Sigmoid colon (tissue), 6 donors: ENCODE measurements at regions not wholly inside any gene's neighbourhood (a gene's known extent, or its start where the extent isn't known, plus 50 kb on each side); places are given as distances from the start of the nearest gene placed in this dataset.

Experiments used
- DNase-seq: peaks from one replicate; pipeline ENCODE4 v3.0.0-alpha.2; 2019
- H3K27ac ChIP-seq, 4 donors: fragments of 200-600 bp; sonication (generic); one replicate each; pipeline ENCODE4 v1.5.1; 2016 to 2019; ENCODE audit warnings: mild to moderate bottlenecking in 1 of 4
- H3K27me3 ChIP-seq, 3 donors: fragments of 200-600 bp; sonication (generic); one replicate each; pipeline ENCODE4 v1.5.1; 2019; ENCODE audit warnings: mild to moderate bottlenecking in 1 of 3
- H3K36me3 ChIP-seq, 4 donors: fragments of 200-600 bp; sonication (generic); one replicate each; pipeline ENCODE4 v1.5.1; 2016 to 2019
- H3K4me1 ChIP-seq, 4 donors: fragments of 200-600 bp; sonication (generic); one replicate each; pipeline ENCODE4 v1.5.1; 2017 to 2019
- H3K4me3 ChIP-seq, 4 donors: fragments of 200-600 bp; sonication (generic); one replicate each; pipeline ENCODE4 v1.5.1; 2017 to 2019; ENCODE audit warnings: mild to moderate bottlenecking in 2 of 4, moderate library complexity in 1 of 4
- H3K9me3 ChIP-seq, 4 donors: fragments of 200-600 bp in 3 of 4; sonication (generic) in 3 of 4; one replicate each; pipeline versions ENCODE4 v1.5.1 to v1.6.1; 2013 to 2019
- EP300 ChIP-seq, 4 donors: sonication (generic); formaldehyde crosslinking; IDR thresholded peaks; one replicate each; pipeline ENCODE4 v1.6.1; 2017; ENCODE audit warnings: antibody characterized with exemption in 4 of 4
- POLR2A ChIP-seq, 2 donors: fragments of 450-650 bp; IDR thresholded peaks; one replicate each; pipeline ENCODE4 v1.6.1; 2016; ENCODE audit warnings: antibody characterized with exemption in 2 of 2, mild to moderate bottlenecking in 2 of 2, moderate library complexity in 2 of 2
- POLR2AphosphoS5 ChIP-seq, 4 donors: sonication (generic); formaldehyde crosslinking; IDR thresholded peaks; one replicate each; pipeline ENCODE4 v1.6.1; 2017; ENCODE audit warnings: antibody characterized with exemption in 4 of 4
- WGBS, 2 donors: extraction: QIAGEN DNeasy Blood & Tissue Kit; methylation state at CpG; one replicate each; pipeline ENCODE4 v1.1.7; 2013; 5-methylcytosine and 5-hydroxymethylcytosine counted together
- intact Hi-C: fragments of 100-400 bp; cut with DNase I; formaldehyde crosslinking; loops from one replicate; pipeline ENCODE4 v1.15.1; 2023
- TF ChIP-seq, protein P1 (sequence below), 4 experiments: fragments of 450-650 bp in 3 of 4; fragments of 200-600 bp in 1 of 4; IDR thresholded peaks; one replicate each; pipeline ENCODE4 v1.5.1; 2016 to 2019; ENCODE audit warnings: antibody characterized with exemption in 4 of 4, mild to moderate bottlenecking in 3 of 4, moderate library complexity in 2 of 4
- donor health status: healthy with polysubstance abuse.
- donor health status: healthy.

GRCh38 chr2:129465045-129465444 lies 514.4 kb upstream of the RAB6C start:
- Histone ChIP-seq H3K27me3 (no peaks in the 10 kb centered on the region), H3K4me1 (peaks cover 0 to 4% (median 0%) of the 10 kb centered on the region in 4 donors), H3K4me3 (no peak overlapping the region), H3K9me3 (no peaks in the 10 kb centered on the region), H3K27ac (no peak overlapping the region), H3K36me3 (no peaks in the 10 kb centered on the region)
- 82 to 90% methylated on average over 11 of the region's 11 CpGs for WGBS, 2 donors
- TF ChIP-seq, protein P1, sequence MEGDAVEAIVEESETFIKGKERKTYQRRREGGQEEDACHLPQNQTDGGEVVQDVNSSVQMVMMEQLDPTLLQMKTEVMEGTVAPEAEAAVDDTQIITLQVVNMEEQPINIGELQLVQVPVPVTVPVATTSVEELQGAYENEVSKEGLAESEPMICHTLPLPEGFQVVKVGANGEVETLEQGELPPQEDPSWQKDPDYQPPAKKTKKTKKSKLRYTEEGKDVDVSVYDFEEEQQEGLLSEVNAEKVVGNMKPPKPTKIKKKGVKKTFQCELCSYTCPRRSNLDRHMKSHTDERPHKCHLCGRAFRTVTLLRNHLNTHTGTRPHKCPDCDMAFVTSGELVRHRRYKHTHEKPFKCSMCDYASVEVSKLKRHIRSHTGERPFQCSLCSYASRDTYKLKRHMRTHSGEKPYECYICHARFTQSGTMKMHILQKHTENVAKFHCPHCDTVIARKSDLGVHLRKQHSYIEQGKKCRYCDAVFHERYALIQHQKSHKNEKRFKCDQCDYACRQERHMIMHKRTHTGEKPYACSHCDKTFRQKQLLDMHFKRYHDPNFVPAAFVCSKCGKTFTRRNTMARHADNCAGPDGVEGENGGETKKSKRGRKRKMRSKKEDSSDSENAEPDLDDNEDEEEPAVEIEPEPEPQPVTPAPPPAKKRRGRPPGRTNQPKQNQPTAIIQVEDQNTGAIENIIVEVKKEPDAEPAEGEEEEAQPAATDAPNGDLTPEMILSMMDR (IDR thresholded peaks at IDR 0.05): no peak
- TF ChIP-seq POLR2A (IDR thresholded peaks at IDR 0.05) (no peak), EP300 (IDR thresholded peaks at IDR 0.05) (no peak), POLR2AphosphoS5 (IDR thresholded peaks at IDR 0.05) (no peak)
- DNase-seq: no peak
- intact Hi-C loops: no loop called here

- DNase-seq: no peak
- no peak overlapping the region for H3K4me3 ChIP-seq
- 92 to 93% methylated on average over 13 of the region's 13 CpGs for WGBS, 2 donors
- intact Hi-C loops: no loop called here
- no peaks in the 10 kb centered on the region for H3K9me3 ChIP-seq
- TF ChIP-seq POLR2AphosphoS5 (IDR thresholded peaks at IDR 0.05) (no peak), EP300 (IDR thresholded peaks at IDR 0.05) (no peak), POLR2A (IDR thresholded peaks at IDR 0.05) (no peak)
- TF ChIP-seq, protein P1 (IDR thresholded peaks at IDR 0.05): no peak
- H3K36me3 ChIP-seq: no peaks in the 10 kb centered on the region
- H3K4me1 ChIP-seq: peaks cover 0 to 4% (median 0%) of the 10 kb centered on the region in 4 donors
- no peak overlapping the region for H3K27ac ChIP-seq
- H3K27me3 ChIP-seq: no peaks in the 10 kb centered on the region
These were observed 513.1 kb upstream of the RAB6C start for GRCh38 chr2:129466389-129466788.

DNA sequence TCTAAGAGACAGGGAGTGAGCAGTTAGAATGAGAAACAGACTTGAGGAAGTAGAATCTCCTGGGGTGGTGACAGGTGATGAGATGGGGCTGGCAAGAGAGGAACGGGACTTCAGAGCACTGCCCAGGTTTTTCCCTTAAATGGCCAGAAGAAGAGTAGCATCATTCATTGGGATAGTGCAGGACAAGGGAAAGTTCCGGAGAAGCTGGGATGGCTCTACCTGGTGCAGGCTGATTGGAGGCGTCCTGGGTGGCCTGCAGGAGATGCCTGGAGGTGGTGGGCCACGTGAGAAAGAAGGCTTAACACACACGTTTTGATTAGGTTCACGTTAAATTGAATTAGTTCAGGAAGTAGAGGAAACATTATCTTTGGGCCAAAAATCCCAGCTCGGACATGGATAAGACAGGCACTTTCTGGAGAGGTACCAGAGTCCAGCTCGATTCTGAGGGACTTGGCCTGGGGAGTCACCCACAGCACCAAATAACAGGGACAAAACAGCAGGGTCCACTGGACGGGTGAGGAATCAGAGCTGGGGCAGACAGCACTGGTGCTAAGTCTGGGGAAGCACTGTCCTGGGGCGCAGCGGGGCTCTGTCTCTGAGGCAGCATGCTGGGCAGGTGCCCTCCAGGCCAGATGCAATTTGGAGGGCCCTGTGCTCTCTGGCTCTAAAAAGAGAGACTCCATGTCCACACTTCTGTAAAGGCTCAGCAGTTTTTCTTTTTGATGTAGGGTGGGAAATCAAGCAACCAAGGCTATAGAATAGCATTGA lies 512.3 kb upstream of the RAB6C start:
- H3K4me1 ChIP-seq: peaks cover 0 to 4% (median 0%) of the 10 kb centered on the region in 4 donors
- H3K4me3 ChIP-seq: no peak overlapping the region
- intact Hi-C loops: no loop called here
- H3K9me3 ChIP-seq: no peaks in the 10 kb centered on the region
- WGBS, 2 donors: 68 to 79% methylated on average over 11 of the region's 11 CpGs
- TF ChIP-seq EP300 (IDR thresholded peaks at IDR 0.05): no peak
- TF ChIP-seq, protein P1 (IDR thresholded peaks at IDR 0.05): no peak
- no peaks in the 10 kb centered on the region for H3K27me3 ChIP-seq
- no peak for DNase-seq
- no peak overlapping the region for H3K27ac ChIP-seq
- H3K36me3 ChIP-seq: no peaks in the 10 kb centered on the region

DNA sequence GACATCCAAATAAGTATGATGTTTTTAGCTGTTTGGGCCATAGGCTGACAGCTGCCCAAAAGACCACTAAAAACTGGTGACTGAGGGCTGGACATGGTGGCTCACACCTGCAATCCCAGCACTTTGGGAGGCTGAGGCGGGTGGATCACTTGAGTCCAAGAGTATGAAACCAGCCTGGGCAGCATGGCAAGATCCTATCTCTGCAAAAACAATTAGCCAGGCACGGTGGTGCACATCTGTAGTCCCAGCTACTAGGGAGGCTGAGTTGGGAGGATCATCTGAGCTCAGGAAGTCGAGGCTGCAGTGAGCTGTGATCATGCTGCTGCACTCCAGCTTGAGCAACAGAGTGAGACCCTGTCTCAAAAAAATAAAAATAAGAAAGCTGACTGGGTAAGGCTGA lies 511.5 kb upstream of the RAB6C start:
- no peak overlapping the region for H3K4me3 ChIP-seq
- no peaks in the 10 kb centered on the region for H3K9me3 ChIP-seq
- H3K4me1 ChIP-seq: peaks cover 0 to 4% (median 0%) of the 10 kb centered on the region in 4 donors
- H3K27ac ChIP-seq: no peak overlapping the region
- 56 to 75% methylated on average over 3 of the region's 3 CpGs for WGBS, 2 donors
- no peaks in the 10 kb centered on the region for H3K27me3 ChIP-seq
- intact Hi-C loops: no loop called here
- H3K36me3 ChIP-seq: no peaks in the 10 kb centered on the region
- TF ChIP-seq POLR2AphosphoS5 (IDR thresholded peaks at IDR 0.05): no peak
- no peak for TF ChIP-seq POLR2A (IDR thresholded peaks at IDR 0.05)
- TF ChIP-seq, protein P1 (IDR thresholded peaks at IDR 0.05): no peak
- TF ChIP-seq EP300 (IDR thresholded peaks at IDR 0.05): no peak
- no peak for DNase-seq

- intact Hi-C loops: no loop called here
- WGBS, 2 donors: 91 to 92% methylated on average over 5 of the region's 5 CpGs
These were observed 510.6 kb upstream of the RAB6C start for GRCh38 chr2:129468879-129469278.

More at GRCh38 chr2:129468879-129469278, 510.6 kb upstream of the RAB6C start:
- no peak overlapping the region for H3K27ac ChIP-seq
- H3K4me3 ChIP-seq: no peak overlapping the region
- DNase-seq: no peak
- TF ChIP-seq POLR2AphosphoS5 (IDR thresholded peaks at IDR 0.05) (no peak), EP300 (IDR thresholded peaks at IDR 0.05) (no peak), POLR2A (IDR thresholded peaks at IDR 0.05) (no peak)
- TF ChIP-seq, protein P1 (IDR thresholded peaks at IDR 0.05): no peak
- H3K36me3 ChIP-seq: no peaks in the 10 kb centered on the region
- no peaks in the 10 kb centered on the region for H3K9me3 ChIP-seq
- no peaks in the 10 kb centered on the region for H3K27me3 ChIP-seq
- peaks cover 0 to 4% (median 0%) of the 10 kb centered on the region in 4 donors for H3K4me1 ChIP-seq
